Central memory CD8-positive, alpha-beta T cell (primary cell): ENCODE measurements at regions not wholly inside any gene's neighbourhood (a gene's known extent, or its start where the extent isn't known, plus 50 kb on each side); places are given as distances from the start of the nearest gene placed in this dataset.

Experiments used
- ATAC-seq: fragments of 150-1000 bp; cut with Tn5 transposase; replicated peaks from 2 replicates; pipeline ENCODE4 v1.10.0; 2022; ENCODE audit warnings: mild to moderate bottlenecking, moderate FRiP score, moderate number of reproducible peaks; ENCODE audit not compliant: poor library complexity, severe bottlenecking; ENCODE audit errors: extremely low read depth
- DNase-seq, 2 donors: peaks; one replicate each; pipeline ENCODE4 v3.0.0; 2021; ENCODE audit warnings: low spot score in 2 of 2
- H3K27ac Mint-ChIP-seq: one replicate; pipeline ENCODE4 v1.8.0; 2022; ENCODE audit warnings: low read depth, mild to moderate bottlenecking, moderate library complexity, mixed read lengths
- H3K27me3 Mint-ChIP-seq: one replicate; pipeline ENCODE4 v1.8.0; 2022; ENCODE audit warnings: mixed read lengths
- H3K36me3 Mint-ChIP-seq: one replicate; pipeline ENCODE4 v1.8.0; 2022; ENCODE audit warnings: mild to moderate bottlenecking, moderate library complexity, mixed read lengths; ENCODE audit not compliant: insufficient read depth
- H3K4me1 Mint-ChIP-seq: one replicate; pipeline ENCODE4 v1.8.0; 2022; ENCODE audit warnings: mixed read lengths
- H3K4me3 Mint-ChIP-seq: one replicate; pipeline ENCODE4 v1.8.0; 2022; ENCODE audit warnings: mild to moderate bottlenecking, moderate library complexity, mixed read lengths
- H3K9me3 Mint-ChIP-seq: one replicate; pipeline ENCODE4 v1.8.0; 2022; ENCODE audit warnings: mixed read lengths

GRCh38 chr1:234887016-234887900, 241.4 kb downstream of the TOMM20 start:
- Mint-ChIP-seq H3K9me3 (no peaks in the 10 kb centered on the region), H3K4me1 (peaks cover 10% of the 10 kb centered on the region), H3K27me3 (no peaks in the 10 kb centered on the region), H3K4me3 (no peak overlapping the region), H3K27ac (no peak overlapping the region), H3K36me3 (peaks cover 3% of the 10 kb centered on the region)
- no peak for DNase-seq
- ATAC-seq = no peak

GRCh38 chr1:234886081-234886984, 242.3 kb downstream of the TOMM20 start:
- Mint-ChIP-seq H3K36me3 (peaks cover 5% of the 10 kb centered on the region), H3K4me3 (no peak overlapping the region), H3K27me3 (no peaks in the 10 kb centered on the region), H3K9me3 (no peaks in the 10 kb centered on the region), H3K27ac (peak overlapping the region; percentile 35), H3K4me1 (peaks cover 17% of the 10 kb centered on the region)
- ATAC-seq = no peak
- no peak for DNase-seq

- no peak for ATAC-seq
- Mint-ChIP-seq H3K27ac (peak overlapping the region; percentile 35), H3K9me3 (no peaks in the 10 kb centered on the region), H3K4me3 (no peak overlapping the region), H3K27me3 (no peaks in the 10 kb centered on the region), H3K4me1 (peaks cover 17% of the 10 kb centered on the region), H3K36me3 (peaks cover 5% of the 10 kb centered on the region)
- DNase-seq = no peak
Observed at GRCh38 chr1:234885601-234886000, 243.0 kb downstream of the TOMM20 start.

- peaks cover 17% of the 10 kb centered on the region for H3K4me1 Mint-ChIP-seq
- no peaks in the 10 kb centered on the region for H3K27me3 Mint-ChIP-seq
- no peak overlapping the region for H3K27ac Mint-ChIP-seq
- ATAC-seq (no peak), DNase-seq (no peak)
- no peak overlapping the region for H3K4me3 Mint-ChIP-seq
- no peaks in the 10 kb centered on the region for H3K9me3 Mint-ChIP-seq
- peaks cover 5% of the 10 kb centered on the region for H3K36me3 Mint-ChIP-seq
Observed at GRCh38 chr1:234884701-234885100, 243.9 kb downstream of the TOMM20 start.

- Mint-ChIP-seq H3K4me1 (peaks cover 17% of the 10 kb centered on the region), H3K27ac (no peak overlapping the region), H3K36me3 (peaks cover 5% of the 10 kb centered on the region), H3K4me3 (no peak overlapping the region), H3K27me3 (no peaks in the 10 kb centered on the region), H3K9me3 (no peaks in the 10 kb centered on the region)
- ATAC-seq (no peak), DNase-seq (no peak)
Observed at GRCh38 chr1:234884006-234884405, 244.6 kb downstream of the TOMM20 start.

- H3K4me3 Mint-ChIP-seq = no peak overlapping the region
Observed at GRCh38 chr1:234882898-234883297, 245.7 kb downstream of the TOMM20 start.

GRCh38 chr1:234881893-234882771, 246.5 kb downstream of the TOMM20 start:
- Mint-ChIP-seq H3K4me3 (no peak overlapping the region), H3K27ac (peak overlapping the region; percentile 14), H3K9me3 (no peaks in the 10 kb centered on the region), H3K27me3 (no peaks in the 10 kb centered on the region), H3K4me1 (peaks cover 17% of the 10 kb centered on the region), H3K36me3 (peaks cover 5% of the 10 kb centered on the region)
- peak; percentile 86 for ATAC-seq
- no peak for DNase-seq

More at GRCh38 chr1:234882898-234883297, 245.7 kb downstream of the TOMM20 start:
- Mint-ChIP-seq H3K9me3 (no peaks in the 10 kb centered on the region), H3K27me3 (no peaks in the 10 kb centered on the region), H3K36me3 (peaks cover 5% of the 10 kb centered on the region), H3K4me1 (peaks cover 17% of the 10 kb centered on the region), H3K27ac (peak overlapping the region; percentile 14)
- DNase-seq (no peak), ATAC-seq (no peak)

- Mint-ChIP-seq H3K36me3 (peaks cover 7% of the 10 kb centered on the region), H3K9me3 (no peaks in the 10 kb centered on the region), H3K4me3 (no peak overlapping the region), H3K27me3 (no peaks in the 10 kb centered on the region), H3K4me1 (peaks cover 17% of the 10 kb centered on the region), H3K27ac (no peak overlapping the region)
- DNase-seq = no peak
- no peak for ATAC-seq
Observed at GRCh38 chr1:234879147-234880080, 249.2 kb downstream of the TOMM20 start.

GRCh38 chr1:234878288-234878687, 250.3 kb downstream of the TOMM20 start:
- Mint-ChIP-seq H3K9me3 (no peaks in the 10 kb centered on the region), H3K27me3 (no peaks in the 10 kb centered on the region), H3K4me1 (peaks cover 17% of the 10 kb centered on the region), H3K4me3 (no peak overlapping the region), H3K36me3 (peaks cover 7% of the 10 kb centered on the region), H3K27ac (no peak overlapping the region)
- ATAC-seq (no peak), DNase-seq (no peak)

GRCh38 chr1:234877761-234878160, 250.9 kb downstream of the TOMM20 start:
- H3K4me1 Mint-ChIP-seq = peaks cover 12% of the 10 kb centered on the region
- peaks cover 7% of the 10 kb centered on the region for H3K36me3 Mint-ChIP-seq
- H3K4me3 Mint-ChIP-seq = no peak overlapping the region
- no peaks in the 10 kb centered on the region for H3K9me3 Mint-ChIP-seq
- ATAC-seq = no peak
- peak overlapping the region; percentile 59 for H3K27ac Mint-ChIP-seq
- DNase-seq = no peak
- no peaks in the 10 kb centered on the region for H3K27me3 Mint-ChIP-seq
